HS-5 (cell line): ENCODE measurements at regions not wholly inside any gene's neighbourhood (a gene's known extent, or its start where the extent isn't known, plus 50 kb on each side); places are given as distances from the start of the nearest gene placed in this dataset.
"Not testable (repeated sequence)": the region's sequence is repeated elsewhere in the genome, so short reads cannot be mapped to it uniquely, and the experiment has no call there.

Experiments used
- DNase-seq: peaks from one replicate; pipeline ENCODE4 v3.0.0-alpha.2; 2012; ENCODE audit warnings: low read depth

DNA sequence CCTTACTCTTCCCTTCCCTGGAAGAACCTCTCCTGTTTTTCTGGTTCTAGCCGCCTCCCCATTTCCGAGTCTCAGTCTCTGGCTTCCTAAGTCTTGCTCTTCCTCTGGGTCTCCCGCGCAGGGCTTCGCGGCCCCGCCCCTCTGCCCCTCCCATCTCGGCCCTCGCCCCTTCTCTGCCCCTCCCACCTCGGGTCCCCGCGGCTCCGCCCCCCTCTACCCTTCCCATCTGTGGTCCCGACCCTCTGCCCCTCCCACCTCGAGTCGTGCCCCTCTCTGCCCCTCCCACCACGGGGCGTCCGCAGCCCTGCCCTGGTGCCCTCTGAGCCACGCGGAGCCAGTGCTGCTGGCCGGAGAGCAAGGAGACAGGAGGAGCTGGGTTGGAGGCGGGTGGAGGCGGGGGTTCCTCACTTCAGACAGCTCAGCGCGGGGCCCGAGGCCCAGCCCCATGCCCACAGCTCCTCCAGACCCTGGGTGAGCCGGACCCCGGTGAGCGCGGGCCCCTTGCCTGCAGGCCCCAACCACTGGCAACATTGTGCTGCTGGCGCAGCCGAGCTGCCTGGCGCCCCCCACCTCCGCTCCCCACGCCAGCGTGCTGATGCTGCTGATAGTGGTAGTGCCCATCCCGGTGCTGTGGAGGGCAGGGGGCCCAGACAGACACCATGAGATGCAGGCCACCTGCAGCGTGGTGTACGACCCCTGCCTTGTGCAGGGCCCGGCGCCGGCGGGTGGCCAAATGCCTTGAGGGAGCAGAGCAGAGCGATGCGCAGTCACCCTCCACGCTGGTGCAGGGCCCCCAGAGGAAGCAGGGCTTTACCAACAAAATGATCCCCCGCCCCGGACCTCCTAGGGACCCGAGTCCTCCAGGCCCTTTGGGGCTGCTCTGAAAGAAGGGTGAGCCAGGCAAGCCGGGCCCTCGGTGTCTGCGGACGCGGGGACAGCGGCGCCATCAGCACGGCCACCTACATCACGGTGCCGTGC lies 2115.3 kb downstream of the TP53TG3F start:
- DNase-seq, result no peak

DNA sequence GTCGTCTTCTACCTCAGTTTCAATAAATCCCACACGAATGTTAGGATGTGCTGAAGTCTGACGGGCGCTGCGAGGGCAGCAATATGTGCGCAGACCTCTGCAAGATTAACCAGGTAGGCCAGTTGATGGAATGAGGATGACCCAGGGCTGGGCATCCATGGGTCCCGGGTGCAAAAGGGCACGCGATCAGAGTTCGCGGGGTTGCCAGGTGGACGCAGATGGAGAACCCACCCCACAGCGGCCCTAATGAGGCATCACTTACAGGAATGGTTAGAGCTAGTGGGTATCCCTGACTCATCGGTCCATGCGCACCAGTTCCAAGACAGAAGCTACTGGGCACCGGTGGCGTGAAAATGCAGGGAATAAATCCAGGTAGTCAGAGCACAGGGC lies 2116.0 kb downstream of the TP53TG3F start:
- DNase-seq, result no peak

DNA sequence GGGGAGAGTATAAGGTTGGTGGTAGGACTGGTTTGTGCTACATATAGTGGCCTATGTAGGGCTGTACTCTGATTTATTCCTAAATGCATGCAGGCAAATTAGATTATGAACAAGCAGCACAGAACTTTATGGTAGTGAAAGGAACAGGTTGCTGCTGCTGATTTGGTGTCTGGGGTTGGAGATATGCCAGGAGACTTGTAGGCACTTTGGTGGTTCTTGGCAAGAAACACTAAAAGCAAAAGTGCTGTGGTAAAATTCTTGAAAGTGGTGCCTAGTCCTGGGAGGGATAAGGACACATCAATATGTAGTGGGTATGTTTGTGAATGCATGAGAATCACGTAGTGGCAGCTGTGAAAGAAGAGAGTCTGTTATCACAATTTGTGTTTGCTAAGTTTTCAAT lies 2126.0 kb downstream of the TP53TG3F start:
- no peak for DNase-seq

DNA sequence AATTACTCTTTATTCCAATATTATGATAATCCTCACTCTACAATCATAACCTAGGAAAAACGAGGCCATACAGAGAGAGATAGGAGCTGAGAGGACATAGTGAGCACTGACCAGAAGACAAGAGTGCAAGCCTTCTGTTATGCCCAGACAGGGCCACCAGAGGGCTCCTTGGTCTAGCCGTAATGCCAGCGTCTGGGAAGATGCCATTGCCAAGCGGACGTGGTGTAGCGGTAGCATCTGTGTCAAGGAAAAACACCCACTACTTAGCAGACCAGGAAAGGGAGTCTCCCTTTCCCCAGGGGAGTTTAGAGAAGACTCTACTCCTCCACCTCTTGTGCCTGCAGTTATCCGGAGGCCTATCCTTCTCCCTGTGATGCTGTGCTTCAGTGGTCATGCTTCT lies 2131.5 kb downstream of the TP53TG3F start:
- DNase-seq, result not testable (repeated sequence)

DNA sequence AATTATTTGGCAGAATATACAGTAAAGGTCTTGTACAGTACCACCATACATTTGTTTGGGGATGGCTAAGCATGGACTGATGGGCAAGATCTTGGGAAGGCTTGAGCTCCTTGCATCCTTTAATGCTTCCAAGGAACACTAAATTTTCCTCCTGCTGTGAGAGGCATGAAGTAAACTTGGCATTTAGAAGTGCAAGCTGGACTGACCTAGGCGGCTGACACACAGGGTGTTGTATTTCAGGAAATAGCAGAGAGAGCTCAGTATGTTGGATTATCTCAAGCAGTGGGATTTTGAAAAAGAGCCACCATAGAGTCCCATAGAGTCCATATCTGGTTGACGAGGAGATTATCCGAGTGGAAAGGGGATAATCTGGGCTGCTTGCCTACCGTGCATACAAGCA lies 2137.1 kb downstream of the TP53TG3F start:
- no peak for DNase-seq

DNA sequence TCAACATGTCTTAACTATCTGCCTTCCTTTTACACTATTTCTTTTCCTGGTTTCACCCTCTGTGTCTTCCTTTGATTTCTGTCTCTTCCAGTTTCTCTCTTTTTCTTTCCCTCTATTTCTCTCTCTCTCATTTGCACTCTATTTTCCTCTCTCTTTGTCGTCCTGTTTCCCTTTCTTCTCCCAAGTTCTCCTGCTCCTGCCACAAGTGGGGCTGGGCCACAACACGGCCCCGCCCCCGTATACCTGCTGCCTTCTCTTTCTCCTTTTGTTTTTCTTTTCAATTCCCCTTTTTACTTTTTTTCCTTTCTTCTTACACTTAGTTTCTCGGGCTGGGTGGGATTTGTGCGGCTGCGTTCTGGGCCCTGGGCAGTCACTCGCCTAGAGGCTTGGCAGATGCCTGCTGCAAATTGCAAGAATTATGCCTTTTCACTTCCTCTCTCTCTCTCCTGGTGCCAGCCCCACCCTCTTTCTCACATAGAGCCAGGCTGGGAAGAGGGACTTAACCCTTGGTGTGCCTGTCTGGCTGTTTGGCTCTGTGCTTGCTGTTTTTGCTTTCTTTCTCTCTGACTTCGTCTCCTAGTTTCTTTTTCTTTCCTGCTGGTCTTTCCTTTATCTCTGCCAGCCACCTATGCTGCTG lies 2139.4 kb downstream of the TP53TG3F start:
- DNase-seq, result no peak

DNA sequence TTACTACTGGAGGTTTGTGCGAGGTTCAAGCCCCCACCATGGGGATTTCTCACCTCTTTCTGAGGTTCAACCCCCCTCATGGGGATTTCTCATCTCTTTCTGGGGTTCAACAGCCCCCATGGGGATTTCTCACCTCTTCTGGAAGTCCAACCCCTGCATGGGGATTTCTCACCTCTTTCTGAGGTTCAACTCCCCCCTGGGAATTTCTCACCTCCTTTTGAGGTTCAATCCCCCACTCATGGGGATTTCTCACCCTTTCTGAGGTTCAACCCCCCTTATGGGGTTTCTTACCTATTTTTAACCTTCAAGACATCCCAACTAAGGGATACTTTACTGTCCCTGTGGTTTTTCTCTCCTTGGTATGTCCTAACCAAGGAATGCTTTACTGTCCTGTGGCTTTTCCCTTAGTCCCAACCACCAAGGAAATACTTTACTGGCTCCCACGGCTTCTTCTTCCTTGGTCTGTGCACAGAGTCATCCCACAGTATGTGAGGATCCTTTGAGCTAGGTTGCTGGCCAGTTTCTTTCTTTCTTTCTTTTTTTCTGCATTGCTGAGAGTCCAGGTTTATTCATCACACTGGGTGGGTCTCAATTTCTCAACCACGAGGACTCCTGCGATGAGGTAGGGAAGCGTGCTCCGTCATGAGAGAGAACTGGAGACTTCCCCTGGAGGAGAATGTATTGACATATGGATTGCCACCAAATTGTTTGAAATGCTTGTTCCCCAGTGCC lies 2140.2 kb downstream of the TP53TG3F start:
- no peak for DNase-seq

DNA sequence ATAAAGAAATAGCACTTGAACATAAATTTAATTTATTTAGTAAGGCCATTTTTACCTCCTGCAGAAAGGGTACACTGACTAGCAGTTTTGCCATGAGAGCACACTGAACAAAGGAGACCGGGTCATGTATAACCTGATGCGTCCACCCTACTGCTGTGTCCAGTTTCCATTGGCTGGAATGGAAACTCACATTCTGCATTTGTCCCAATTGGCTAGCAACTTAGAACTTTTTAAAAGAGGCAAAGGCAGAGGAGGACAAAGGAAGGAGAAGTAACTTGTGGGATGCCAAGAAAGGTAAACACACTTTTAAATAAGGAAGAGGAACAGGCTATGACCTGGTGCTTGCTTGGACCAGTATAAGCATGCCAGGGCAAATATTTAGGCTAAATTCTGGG lies 2140.7 kb downstream of the TP53TG3F start:
- not testable (repeated sequence) for DNase-seq

DNA sequence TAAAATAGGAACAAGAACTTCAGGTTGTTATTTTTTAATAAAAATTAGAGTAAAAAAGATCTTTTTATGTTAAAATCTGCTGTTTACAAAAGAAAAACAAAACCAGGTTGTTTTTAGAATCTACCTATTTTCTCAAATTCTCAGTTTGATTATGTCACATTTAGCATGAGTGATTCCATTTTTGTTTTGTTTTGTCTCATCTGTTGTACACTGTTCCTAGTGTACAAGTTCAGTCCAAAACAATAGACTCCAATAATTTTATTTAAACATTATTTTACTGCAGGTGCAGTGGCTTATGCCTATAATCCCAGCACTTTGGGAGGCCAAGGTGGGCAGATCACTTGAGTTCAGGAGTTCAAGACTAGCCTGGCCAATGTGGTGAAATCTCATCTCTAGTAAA lies 2142.7 kb downstream of the TP53TG3F start:
- no peak for DNase-seq

DNA sequence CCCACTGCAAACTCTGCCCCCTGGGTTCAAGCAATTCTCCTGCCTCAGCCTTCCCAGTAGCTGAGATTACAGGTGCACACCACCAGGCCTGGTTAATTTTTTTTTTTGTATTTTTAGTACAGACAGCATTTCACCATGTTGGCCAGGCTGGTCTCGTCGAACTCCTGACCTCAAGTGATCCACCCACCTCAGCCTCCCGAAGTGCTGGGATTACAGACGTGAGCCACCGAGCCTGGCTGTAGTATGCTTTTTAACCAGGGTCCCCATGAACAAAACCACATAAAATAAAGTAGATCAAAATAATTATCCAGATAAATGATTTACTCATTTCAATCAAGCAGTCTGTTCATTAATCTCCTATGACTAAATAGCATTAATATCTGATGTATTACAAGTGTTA lies 2144.0 kb downstream of the TP53TG3F start:
- DNase-seq, result not testable (repeated sequence)

DNA sequence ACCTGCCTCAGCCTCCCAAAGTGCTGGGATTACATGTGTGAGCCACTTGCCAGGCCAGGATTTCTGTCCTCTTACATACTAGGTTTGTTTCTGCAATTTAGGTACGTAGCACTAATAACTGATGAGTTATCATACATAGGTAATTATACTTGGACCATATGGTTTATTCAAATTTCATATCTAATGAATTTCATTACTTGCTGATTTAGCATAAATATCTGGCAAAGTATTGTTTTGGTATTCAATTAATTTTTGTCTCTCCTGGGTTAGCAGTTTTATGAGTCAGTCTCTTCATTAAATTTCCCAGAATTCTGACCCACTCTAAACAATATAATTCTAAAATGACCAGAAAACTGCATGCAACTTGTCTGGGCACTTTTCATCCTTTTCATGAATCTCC lies 2146.5 kb downstream of the TP53TG3F start:
- no peak for DNase-seq

DNA sequence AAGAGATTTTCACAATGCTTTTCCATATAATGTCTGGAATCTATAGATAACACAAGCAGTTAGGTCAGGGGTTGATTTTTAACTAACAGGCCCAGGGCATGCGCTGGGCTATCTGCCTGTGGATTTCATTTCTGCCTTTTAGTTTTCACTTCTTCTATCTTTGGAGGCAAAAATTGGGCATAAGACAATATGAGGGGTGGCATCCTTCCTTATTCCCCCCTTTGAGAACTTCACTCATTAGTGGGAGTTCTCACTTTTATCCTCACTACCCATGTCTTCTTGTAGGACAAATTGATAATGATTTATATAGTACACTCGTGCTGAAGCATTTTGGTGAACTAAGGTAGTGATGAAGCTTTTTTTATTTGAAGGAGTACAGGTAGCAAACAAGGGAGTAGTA lies 2155.5 kb downstream of the TP53TG3F start:
- not testable (repeated sequence) for DNase-seq

DNA sequence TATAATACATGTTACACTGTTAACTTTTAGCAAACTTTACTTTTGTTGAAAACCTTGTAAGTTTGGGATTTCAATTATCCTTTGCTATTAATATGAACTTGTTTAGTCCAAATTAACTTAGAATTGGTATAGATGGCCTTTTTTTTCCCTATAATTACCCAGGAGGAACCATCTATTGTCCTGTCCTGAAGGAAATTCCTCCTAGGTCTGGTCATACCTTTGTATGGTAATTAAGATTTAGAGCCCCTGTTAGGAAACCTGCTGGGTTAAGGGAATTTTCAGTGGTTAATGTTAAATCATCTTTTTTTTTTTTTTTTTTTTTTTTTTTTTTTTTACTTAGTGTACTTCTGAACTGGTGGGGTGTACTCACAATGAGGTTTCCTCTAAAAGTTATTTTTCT lies 2159.8 kb downstream of the TP53TG3F start:
- DNase-seq, result not testable (repeated sequence)

DNA sequence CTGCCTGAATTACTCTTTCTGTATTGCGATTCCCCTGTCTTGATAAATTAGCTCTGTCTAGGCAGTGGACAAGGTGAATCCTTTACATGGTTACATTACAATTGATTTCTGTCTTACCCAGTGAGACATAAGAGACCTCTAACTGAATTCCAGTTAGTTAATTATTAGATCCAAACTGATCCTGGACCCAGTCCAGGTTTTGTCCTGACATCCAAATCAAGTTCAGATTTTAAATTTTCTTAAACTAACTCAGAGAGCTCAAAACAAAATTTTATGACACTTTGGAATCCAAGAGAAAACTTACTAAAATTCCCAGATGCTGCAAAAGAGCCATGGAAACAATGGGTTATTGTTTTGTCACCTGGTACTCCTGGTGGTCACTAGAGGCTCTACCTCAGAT lies 2166.6 kb downstream of the TP53TG3F start:
- DNase-seq, result no peak

DNA sequence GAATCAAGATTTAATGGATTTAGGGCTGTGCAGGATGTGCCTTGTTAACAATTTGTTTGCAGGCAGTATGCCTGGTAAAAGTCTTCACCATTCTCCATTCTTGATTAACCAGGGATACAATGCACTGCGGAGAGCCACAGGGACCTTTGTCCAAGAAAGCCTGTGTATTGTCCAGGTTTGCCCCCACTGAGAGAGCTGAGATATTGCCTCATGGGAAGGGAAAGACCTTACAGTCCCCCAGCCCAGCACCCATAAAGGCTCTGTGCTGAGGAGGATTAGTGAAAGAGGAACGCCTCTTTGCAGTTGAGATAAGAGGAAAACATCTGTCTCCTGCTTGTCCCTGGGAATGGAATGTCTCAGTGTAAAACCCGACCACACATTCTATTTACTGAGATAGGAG lies 2169.6 kb downstream of the TP53TG3F start:
- no peak for DNase-seq

DNA sequence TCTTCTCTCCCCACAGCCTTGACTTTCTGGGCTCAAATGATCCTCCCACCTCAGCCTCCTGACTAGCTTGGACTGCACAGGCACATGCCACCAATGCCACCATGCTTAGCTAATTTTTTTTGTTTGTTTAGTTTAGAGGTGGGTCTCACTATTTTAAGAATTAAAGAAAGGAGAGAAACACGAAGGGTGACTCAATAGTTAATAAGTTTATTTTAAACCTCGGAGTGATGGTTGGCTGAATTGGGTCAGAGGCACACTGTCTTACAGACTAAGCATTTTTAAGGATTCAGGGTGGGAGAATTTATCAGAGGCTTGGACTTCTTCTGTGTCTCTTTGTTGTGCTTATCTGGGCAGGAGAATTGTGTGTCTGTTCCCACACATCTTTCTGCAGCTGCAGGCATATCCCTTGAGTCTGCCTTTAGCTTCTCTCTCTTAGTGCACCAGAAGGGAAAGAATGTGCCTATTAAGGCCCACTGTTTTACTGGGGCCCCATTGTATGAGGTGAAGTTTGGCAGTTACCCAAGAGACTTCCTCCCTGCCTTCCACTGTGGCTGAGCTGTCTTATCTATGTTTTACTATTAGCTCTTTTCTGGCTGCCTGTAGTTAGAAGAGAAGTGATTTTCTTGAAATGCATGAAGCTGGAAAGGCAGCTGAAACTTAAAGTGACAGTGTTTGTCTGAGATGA lies 2172.0 kb downstream of the TP53TG3F start:
- DNase-seq, result no peak

DNA sequence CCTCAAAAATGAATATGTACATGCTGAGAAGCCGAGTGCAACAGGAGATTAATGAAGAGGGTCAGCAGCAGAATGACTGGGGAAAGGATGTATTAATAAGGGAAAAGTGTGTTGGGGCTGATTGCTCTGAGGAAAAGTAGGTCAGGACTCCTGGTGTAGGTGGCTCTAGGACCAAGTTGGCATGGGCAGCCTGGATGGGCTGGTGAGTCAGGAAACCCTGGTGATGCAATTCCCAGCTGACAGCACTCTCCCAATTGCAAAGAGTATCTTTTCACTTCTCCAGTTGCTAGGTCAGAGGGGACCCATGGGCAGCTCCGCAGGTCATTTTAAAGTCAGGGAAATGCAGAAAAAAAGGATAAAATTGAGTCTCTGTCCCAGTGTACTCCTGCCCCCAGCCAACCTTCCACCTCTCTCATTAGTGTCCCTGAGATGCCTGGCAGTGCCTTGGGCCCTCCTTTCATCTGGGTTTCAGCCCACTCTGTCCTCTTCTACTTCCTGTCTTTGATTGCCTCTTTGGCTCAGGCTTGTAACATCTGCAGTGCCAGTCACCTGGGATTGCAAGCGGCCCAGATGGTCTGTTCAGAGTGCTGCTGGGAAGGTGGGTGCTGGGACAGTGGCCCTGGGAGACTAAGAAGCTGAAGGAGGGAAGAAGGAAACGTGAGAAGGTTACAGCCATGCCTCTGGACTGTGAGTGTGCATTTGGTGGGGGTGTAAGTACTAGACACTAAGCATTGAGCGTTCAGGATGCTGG lies 2177.2 kb downstream of the TP53TG3F start:
- DNase-seq, result no peak

DNA sequence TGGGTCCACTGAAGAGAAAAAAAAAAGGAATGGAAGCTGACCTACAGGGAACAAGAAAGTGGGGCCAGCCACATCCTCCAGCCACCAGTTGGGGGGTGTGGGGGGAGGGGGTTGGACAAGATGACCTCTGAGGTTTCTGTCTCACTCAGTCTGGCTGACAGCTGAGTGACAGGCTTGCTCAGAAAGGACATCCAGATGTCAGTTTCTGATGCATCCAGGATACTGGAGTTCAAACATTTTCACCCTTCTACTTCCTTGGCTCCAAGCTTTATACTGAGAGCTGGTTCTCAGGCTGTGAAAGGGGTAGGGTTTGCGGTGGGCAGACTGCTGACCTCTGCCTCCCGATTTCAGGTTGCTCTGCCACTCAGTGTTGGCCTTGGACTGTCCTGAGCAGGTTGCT lies 2178.3 kb downstream of the TP53TG3F start:
- DNase-seq, result no peak

DNA sequence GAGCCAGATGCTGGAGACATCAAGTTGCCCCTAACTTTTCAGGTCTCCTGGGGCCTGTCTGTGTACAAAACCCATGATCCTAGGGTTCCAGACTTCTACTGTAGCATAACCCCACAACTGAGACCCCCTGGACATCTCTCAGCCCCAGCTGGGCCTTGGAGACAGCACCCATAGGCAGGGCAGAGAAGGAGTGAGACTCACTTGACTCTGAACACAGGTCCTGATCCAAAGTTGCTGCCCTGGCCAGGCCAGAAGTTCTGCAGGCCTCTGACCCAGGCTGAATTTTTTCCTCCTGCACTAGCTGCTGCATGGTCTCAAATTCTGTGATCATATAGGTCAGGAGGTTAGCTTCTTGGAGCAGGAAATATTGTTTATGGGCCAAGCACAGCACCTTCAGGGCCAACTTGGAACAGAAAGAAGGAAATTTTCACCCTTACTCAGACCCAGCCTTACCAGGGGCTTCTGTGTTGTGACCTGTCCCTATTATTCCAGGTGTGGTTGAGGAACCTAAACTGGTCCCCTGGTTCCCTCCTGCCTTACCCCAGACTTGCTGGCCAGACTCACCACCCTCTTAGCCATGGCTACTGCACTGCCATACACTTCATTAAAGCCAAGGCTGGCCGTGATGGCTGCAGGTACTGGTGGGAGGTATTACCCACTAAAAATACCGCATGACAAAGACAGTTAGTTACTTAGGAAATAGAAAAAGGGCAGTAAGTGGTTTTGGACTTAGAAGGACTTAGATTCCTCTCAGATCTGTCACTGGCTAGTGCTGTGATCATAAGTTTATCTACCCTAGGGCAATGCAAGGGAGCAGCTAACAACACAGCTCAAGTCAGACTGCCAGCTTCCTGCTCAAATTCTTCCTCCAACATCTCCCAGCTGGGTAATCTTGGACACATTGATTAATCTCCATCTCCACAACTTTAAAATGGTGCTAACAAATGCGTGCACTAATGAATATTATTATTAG lies 2180.1 kb downstream of the TP53TG3F start:
- DNase-seq, result no peak

DNA sequence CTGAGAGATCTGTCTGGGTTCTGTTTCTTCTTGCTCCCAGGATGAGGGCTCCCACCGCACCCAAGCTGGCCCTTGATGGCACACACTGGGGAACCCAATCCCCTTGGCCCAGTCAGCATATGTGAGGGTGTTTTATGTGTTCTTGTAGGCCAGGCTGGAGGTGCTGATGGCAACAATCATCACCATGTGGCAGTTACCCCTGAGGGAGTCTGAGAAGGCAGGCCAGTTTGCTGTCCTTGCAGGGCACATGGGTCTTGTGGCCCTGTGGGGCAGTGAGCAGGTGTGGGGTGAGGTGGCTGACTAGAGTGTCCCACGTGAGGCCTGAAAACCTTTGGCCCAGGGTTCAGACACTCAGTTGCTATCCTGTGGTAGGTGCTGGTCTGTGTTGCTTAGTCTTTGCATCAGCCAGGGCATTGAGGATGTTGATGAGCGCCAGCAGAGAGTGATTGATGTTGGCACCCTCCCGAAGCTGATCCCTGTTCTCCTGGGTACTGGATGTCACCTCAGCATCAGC lies 2183.0 kb downstream of the TP53TG3F start:
- no peak for DNase-seq
